ENCODE measurements at regions not wholly inside any gene's neighbourhood (a gene's known extent, or its start where the extent isn't known, plus 50 kb on each side); places are given as distances from the start of the nearest gene placed in this dataset.
A peak's percentile ranks its signal among the peaks of the same experiment; 100 is the strongest.
"Not testable (repeated sequence)": the region's sequence is repeated elsewhere in the genome, so short reads cannot be mapped to it uniquely, and the experiment has no call there.

GRCh38 chr20:22851679-22852346 is 183.3 kb upstream of the SSTR4 start:
- H3K9me3 ChIP-seq (ENCODE audit: control extremely low read depth in 1 of 5, control insufficient read depth in 4 of 5, insufficient read depth in 2 of 5, low read depth in 1 of 5, low read length in 4 of 5); H3K4me1 ChIP-seq (ENCODE audit: control extremely low read depth in 1 of 4, control insufficient read depth in 4 of 4, insufficient read depth in 4 of 4, low read length in 3 of 4); H3K4me3 ChIP-seq (ENCODE audit: control insufficient read depth in 1 of 7, extremely low read depth in 1 of 7, insufficient read depth in 4 of 7, low read depth in 2 of 7, low read length in 6 of 7); POLR2A ChIA-PET; H3K27ac ChIP-seq (ENCODE audit: insufficient read depth in 1 of 2, low read depth in 1 of 2, low read length in 2 of 2, poor library complexity in 1 of 2, severe bottlenecking in 2 of 2); H3K27me3 ChIP-seq (replicated peaks in 2 of 5; ENCODE audit: control insufficient read depth in 4 of 5, insufficient read depth in 5 of 5, low read length in 4 of 5); H3K36me3 ChIP-seq (ENCODE audit: control insufficient read depth in 4 of 4, insufficient read depth in 4 of 4, low read length in 3 of 4): not testable (repeated sequence)
- peak; percentile 25 to 46 (median 43) for DNase-seq
- 54% methylated on average over 2 of the region's 3 CpGs for WGBS (ENCODE audit: insufficient coverage)
- CTCF ChIA-PET, result interaction anchor here (0.9 to 1.6 kb wide), 8 partner anchors 9 to 504 kb away, joined by 3 to 4 read pairs (median 3); no protein-coding TSS in a partner anchor

GRCh38 chr20:22861231-22861980 is 173.7 kb upstream of the SSTR4 start:
- DNase-seq, result no peak

GRCh38 chr20:22861990-22862389 is 173.1 kb upstream of the SSTR4 start:
- no peaks in the 10 kb centered on the region for H3K4me1 ChIP-seq (ENCODE audit: control extremely low read depth in 1 of 4, control insufficient read depth in 4 of 4, insufficient read depth in 4 of 4, low read length in 3 of 4)
- ChIA-PET CTCF (no interaction called here), POLR2A (no interaction called here)
- H3K27me3 ChIP-seq (replicated peaks in 2 of 5; ENCODE audit: control insufficient read depth in 4 of 5, insufficient read depth in 5 of 5, low read length in 4 of 5), result no peaks in the 10 kb centered on the region
- no peak overlapping the region for H3K4me3 ChIP-seq (ENCODE audit: control insufficient read depth in 1 of 7, extremely low read depth in 1 of 7, insufficient read depth in 4 of 7, low read depth in 2 of 7, low read length in 6 of 7)
- H3K36me3 ChIP-seq (ENCODE audit: control insufficient read depth in 4 of 4, insufficient read depth in 4 of 4, low read length in 3 of 4), result no peaks in the 10 kb centered on the region
- no peaks in the 10 kb centered on the region for H3K9me3 ChIP-seq (ENCODE audit: control extremely low read depth in 1 of 5, control insufficient read depth in 4 of 5, insufficient read depth in 2 of 5, low read depth in 1 of 5, low read length in 4 of 5)
- DNase-seq, result no peak
- 88% methylated on average over 9 of the region's 10 CpGs for WGBS (ENCODE audit: insufficient coverage)
- no peak overlapping the region for H3K27ac ChIP-seq (ENCODE audit: insufficient read depth in 1 of 2, low read depth in 1 of 2, low read length in 2 of 2, poor library complexity in 1 of 2, severe bottlenecking in 2 of 2)

More at GRCh38 chr20:22861231-22861980, 173.7 kb upstream of the SSTR4 start:
- POLR2A ChIA-PET, result no interaction called here
- Histone ChIP-seq H3K9me3 (ENCODE audit: control extremely low read depth in 1 of 5, control insufficient read depth in 4 of 5, insufficient read depth in 2 of 5, low read depth in 1 of 5, low read length in 4 of 5) (peaks cover 0 to 4% (median 0%) of the 10 kb centered on the region in 5 experiments), H3K36me3 (ENCODE audit: control insufficient read depth in 4 of 4, insufficient read depth in 4 of 4, low read length in 3 of 4) (no peaks in the 10 kb centered on the region), H3K4me3 (ENCODE audit: control insufficient read depth in 1 of 7, extremely low read depth in 1 of 7, insufficient read depth in 4 of 7, low read depth in 2 of 7, low read length in 6 of 7) (no peak overlapping the region), H3K27me3 (replicated peaks in 2 of 5; ENCODE audit: control insufficient read depth in 4 of 5, insufficient read depth in 5 of 5, low read length in 4 of 5) (no peaks in the 10 kb centered on the region), H3K4me1 (ENCODE audit: control extremely low read depth in 1 of 4, control insufficient read depth in 4 of 4, insufficient read depth in 4 of 4, low read length in 3 of 4) (no peaks in the 10 kb centered on the region), H3K27ac (ENCODE audit: insufficient read depth in 1 of 2, low read depth in 1 of 2, low read length in 2 of 2, poor library complexity in 1 of 2, severe bottlenecking in 2 of 2) (no peak overlapping the region)
- 97% methylated on average over 5 of the region's 11 CpGs for whole genome bisulfite sequencing (ENCODE audit: insufficient coverage)
- CTCF ChIA-PET, result interaction anchor here (1.1 kb wide), 1 partner anchor 10 kb away, joined by 3 read pairs; no protein-coding TSS in a partner anchor

GRCh38 chr20:22862671-22863230 is 172.4 kb upstream of the SSTR4 start:
- DNase-seq, result no peak
- H3K9me3 ChIP-seq (ENCODE audit: control extremely low read depth in 1 of 5, control insufficient read depth in 4 of 5, insufficient read depth in 2 of 5, low read depth in 1 of 5, low read length in 4 of 5), result no peaks in the 10 kb centered on the region
- ChIA-PET CTCF (no interaction called here), POLR2A (no interaction called here)
- WGBS (ENCODE audit: insufficient coverage), result 92% methylated on average over 9 of the region's 11 CpGs
- H3K27me3 ChIP-seq (replicated peaks in 2 of 5; ENCODE audit: control insufficient read depth in 4 of 5, insufficient read depth in 5 of 5, low read length in 4 of 5), result no peaks in the 10 kb centered on the region
- H3K4me3 ChIP-seq (ENCODE audit: control insufficient read depth in 1 of 7, extremely low read depth in 1 of 7, insufficient read depth in 4 of 7, low read depth in 2 of 7, low read length in 6 of 7), result no peak overlapping the region
- no peaks in the 10 kb centered on the region for H3K36me3 ChIP-seq (ENCODE audit: control insufficient read depth in 4 of 4, insufficient read depth in 4 of 4, low read length in 3 of 4)
- H3K27ac ChIP-seq (ENCODE audit: insufficient read depth in 1 of 2, low read depth in 1 of 2, low read length in 2 of 2, poor library complexity in 1 of 2, severe bottlenecking in 2 of 2), result no peak overlapping the region
- H3K4me1 ChIP-seq (ENCODE audit: control extremely low read depth in 1 of 4, control insufficient read depth in 4 of 4, insufficient read depth in 4 of 4, low read length in 3 of 4), result no peaks in the 10 kb centered on the region

- WGBS (ENCODE audit: insufficient coverage), result 80% methylated on average over 2 of the region's 4 CpGs
- ChIA-PET POLR2A (no interaction called here), CTCF (no interaction called here)
- H3K4me3 ChIP-seq (ENCODE audit: control insufficient read depth in 1 of 7, extremely low read depth in 1 of 7, insufficient read depth in 4 of 7, low read depth in 2 of 7, low read length in 6 of 7), result no peak overlapping the region
- no peak for DNase-seq
- H3K27me3 ChIP-seq (replicated peaks in 2 of 5; ENCODE audit: control insufficient read depth in 4 of 5, insufficient read depth in 5 of 5, low read length in 4 of 5), result no peaks in the 10 kb centered on the region
- no peak overlapping the region for H3K27ac ChIP-seq (ENCODE audit: insufficient read depth in 1 of 2, low read depth in 1 of 2, low read length in 2 of 2, poor library complexity in 1 of 2, severe bottlenecking in 2 of 2)
- peaks cover 0 to 1% (median 0%) of the 10 kb centered on the region in 5 experiments for H3K9me3 ChIP-seq (ENCODE audit: control extremely low read depth in 1 of 5, control insufficient read depth in 4 of 5, insufficient read depth in 2 of 5, low read depth in 1 of 5, low read length in 4 of 5)
- H3K36me3 ChIP-seq (ENCODE audit: control insufficient read depth in 4 of 4, insufficient read depth in 4 of 4, low read length in 3 of 4), result no peaks in the 10 kb centered on the region
- H3K4me1 ChIP-seq (ENCODE audit: control extremely low read depth in 1 of 4, control insufficient read depth in 4 of 4, insufficient read depth in 4 of 4, low read length in 3 of 4), result no peaks in the 10 kb centered on the region
Measured at GRCh38 chr20:22863826-22864225, 171.3 kb upstream of the SSTR4 start.

- CTCF ChIA-PET, result no interaction called here
- DNase-seq, result no peak
- H3K4me3 ChIP-seq (ENCODE audit: control insufficient read depth in 1 of 7, extremely low read depth in 1 of 7, insufficient read depth in 4 of 7, low read depth in 2 of 7, low read length in 6 of 7), result no peak overlapping the region
- no peaks in the 10 kb centered on the region for H3K36me3 ChIP-seq (ENCODE audit: control insufficient read depth in 4 of 4, insufficient read depth in 4 of 4, low read length in 3 of 4)
- H3K27ac ChIP-seq (ENCODE audit: insufficient read depth in 1 of 2, low read depth in 1 of 2, low read length in 2 of 2, poor library complexity in 1 of 2, severe bottlenecking in 2 of 2), result no peak overlapping the region
- no peaks in the 10 kb centered on the region for H3K27me3 ChIP-seq (replicated peaks in 2 of 5; ENCODE audit: control insufficient read depth in 4 of 5, insufficient read depth in 5 of 5, low read length in 4 of 5)
- 57% methylated on average over 1 of the region's 2 CpGs for WGBS (ENCODE audit: insufficient coverage)
- peaks cover 0 to 1% (median 0%) of the 10 kb centered on the region in 5 experiments for H3K9me3 ChIP-seq (ENCODE audit: control extremely low read depth in 1 of 5, control insufficient read depth in 4 of 5, insufficient read depth in 2 of 5, low read depth in 1 of 5, low read length in 4 of 5)
- no peaks in the 10 kb centered on the region for H3K4me1 ChIP-seq (ENCODE audit: control extremely low read depth in 1 of 4, control insufficient read depth in 4 of 4, insufficient read depth in 4 of 4, low read length in 3 of 4)
- POLR2A ChIA-PET, result no interaction called here
Measured at GRCh38 chr20:22866812-22867341, 168.2 kb upstream of the SSTR4 start.

GRCh38 chr20:22878166-22878565 is 156.9 kb upstream of the SSTR4 start:
- Histone ChIP-seq H3K27ac (ENCODE audit: insufficient read depth in 1 of 2, low read depth in 1 of 2, low read length in 2 of 2, poor library complexity in 1 of 2, severe bottlenecking in 2 of 2) (no peak overlapping the region), H3K4me1 (ENCODE audit: control extremely low read depth in 1 of 4, control insufficient read depth in 4 of 4, insufficient read depth in 4 of 4, low read length in 3 of 4) (no peaks in the 10 kb centered on the region), H3K9me3 (ENCODE audit: control extremely low read depth in 1 of 5, control insufficient read depth in 4 of 5, insufficient read depth in 2 of 5, low read depth in 1 of 5, low read length in 4 of 5) (no peaks in the 10 kb centered on the region), H3K27me3 (replicated peaks in 2 of 5; ENCODE audit: control insufficient read depth in 4 of 5, insufficient read depth in 5 of 5, low read length in 4 of 5) (no peaks in the 10 kb centered on the region), H3K36me3 (ENCODE audit: control insufficient read depth in 4 of 4, insufficient read depth in 4 of 4, low read length in 3 of 4) (no peaks in the 10 kb centered on the region), H3K4me3 (ENCODE audit: control insufficient read depth in 1 of 7, extremely low read depth in 1 of 7, insufficient read depth in 4 of 7, low read depth in 2 of 7, low read length in 6 of 7) (no peak overlapping the region)
- WGBS (ENCODE audit: insufficient coverage), result no CpG with 5 or more reads among the region's 4 CpGs
- ChIA-PET POLR2A (no interaction called here), CTCF (no interaction called here)
- peak in 2 of 3 donors; percentile 31 to 34 for DNase-seq

Data from common myeloid progenitor, CD34-positive (primary cell).